ENCODE measurements at regions not wholly inside any gene's neighbourhood (a gene's known extent, or its start where the extent isn't known, plus 50 kb on each side); places are given as distances from the start of the nearest gene placed in this dataset.

DNA sequence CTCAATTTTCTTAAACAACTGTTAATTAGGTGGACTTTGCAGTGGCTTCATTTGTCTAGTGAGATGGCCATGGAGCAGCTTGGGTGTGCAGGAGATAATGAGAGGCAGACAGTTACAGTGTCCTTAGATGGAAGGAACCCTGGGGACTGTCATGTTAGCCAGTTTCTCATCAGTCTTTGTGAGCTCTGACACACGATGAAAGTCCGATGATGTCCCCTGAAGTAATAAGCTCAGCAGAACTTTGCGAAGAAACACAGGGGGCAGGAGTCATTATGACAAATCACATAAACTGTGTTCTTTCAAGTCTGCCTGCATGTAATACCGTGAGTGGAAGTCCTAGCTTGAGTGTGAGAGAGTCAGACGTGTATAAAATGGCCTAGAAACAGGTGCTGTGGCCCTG, 201.8 kb downstream of the DRD1 start:
- no peaks in the 10 kb centered on the region for H3K9me2 ChIP-seq
- no peak for TF ChIP-seq EP300 (IDR thresholded peaks at IDR 0.05; ENCODE audit: borderline replicate concordance in 1 of 2, low read depth in 1 of 2, low read length in 1 of 2)
- no peak for TF ChIP-seq RAD21 (IDR thresholded peaks at IDR 0.05; ENCODE audit: low read length)
- no peak for TF ChIP-seq MEF2A (IDR thresholded peaks at IDR 0.05; ENCODE audit: borderline replicate concordance, low read depth)
- TF ChIP-seq, protein P1, sequence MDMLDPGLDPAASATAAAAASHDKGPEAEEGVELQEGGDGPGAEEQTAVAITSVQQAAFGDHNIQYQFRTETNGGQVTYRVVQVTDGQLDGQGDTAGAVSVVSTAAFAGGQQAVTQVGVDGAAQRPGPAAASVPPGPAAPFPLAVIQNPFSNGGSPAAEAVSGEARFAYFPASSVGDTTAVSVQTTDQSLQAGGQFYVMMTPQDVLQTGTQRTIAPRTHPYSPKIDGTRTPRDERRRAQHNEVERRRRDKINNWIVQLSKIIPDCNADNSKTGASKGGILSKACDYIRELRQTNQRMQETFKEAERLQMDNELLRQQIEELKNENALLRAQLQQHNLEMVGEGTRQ (IDR thresholded peaks at IDR 0.05; ENCODE audit: borderline replicate concordance, low read depth, low read length) = no peak
- TF ChIP-seq FOXM1 (IDR thresholded peaks at IDR 0.05; ENCODE audit: low read depth) = no peak
- TF ChIP-seq MXI1 (IDR thresholded peaks at IDR 0.05; ENCODE audit: low read depth, low read length) = no peak
- no peak for TF ChIP-seq PBX3 (IDR thresholded peaks at IDR 0.05)
- TF ChIP-seq JUND (IDR thresholded peaks at IDR 0.05) = no peak
- POLR2A ChIA-PET = no interaction called here
- H3K9ac ChIP-seq = no peak overlapping the region
- H3K4me1 ChIP-seq (ENCODE audit: control insufficient read depth in 1 of 2, insufficient read depth in 2 of 2, low read depth in 1 of 2, low read length in 1 of 2) = 0 out of 4 replicates have a peak, but pooled peaks cover 0 to 4% of the 10 kb centered on the region in 2 experiments
- DNase-seq = no peak
- no peaks in the 10 kb centered on the region for H3K9me3 ChIP-seq
- H3F3A ChIP-seq (replicated peaks; ENCODE audit: insufficient read depth) = peaks cover 21% of the 10 kb centered on the region
- H4K20me1 ChIP-seq (ENCODE audit: insufficient read depth) = no peaks in the 10 kb centered on the region
- H3K79me2 ChIP-seq (ENCODE audit: insufficient read depth) = no peaks in the 10 kb centered on the region
- no peak overlapping the region for H2AFZ ChIP-seq (ENCODE audit: low read depth)
- H3K36me3 ChIP-seq (replicated peaks in 1 of 2; ENCODE audit: control insufficient read depth in 1 of 2, insufficient read depth in 2 of 2, low read length in 1 of 2) = no peaks in the 10 kb centered on the region
- WGBS (ENCODE audit: low lambda C conversion rate) = 61% methylated on average over 5 of the region's 5 CpGs
- no peak overlapping the region for H3K27ac ChIP-seq (ENCODE audit: low read depth in 2 of 2, low read length in 1 of 2)
- H3K4me2 ChIP-seq = no peak overlapping the region
- H3K27me3 ChIP-seq (ENCODE audit: insufficient read depth) = peaks cover 6% of the 10 kb centered on the region; the same call in 1 of the 2 replicates
- no peak overlapping the region for H3K4me3 ChIP-seq (ENCODE audit: low read depth in 2 of 2, low read length in 1 of 2)
- CTCF ChIA-PET = interaction anchor here (1.2 kb wide), 1 partner anchor 291 kb away, joined by 3 read pairs; no protein-coding TSS in a partner anchor

- no peaks in the 10 kb centered on the region for H4K20me1 ChIP-seq (ENCODE audit: insufficient read depth)
- no peak overlapping the region for H3K27ac ChIP-seq (ENCODE audit: low read depth in 2 of 2, low read length in 1 of 2)
- no peak overlapping the region for H2AFZ ChIP-seq (ENCODE audit: low read depth)
- TF ChIP-seq MEF2A (IDR thresholded peaks at IDR 0.05; ENCODE audit: borderline replicate concordance, low read depth) = no peak
- TF ChIP-seq, protein P2, sequence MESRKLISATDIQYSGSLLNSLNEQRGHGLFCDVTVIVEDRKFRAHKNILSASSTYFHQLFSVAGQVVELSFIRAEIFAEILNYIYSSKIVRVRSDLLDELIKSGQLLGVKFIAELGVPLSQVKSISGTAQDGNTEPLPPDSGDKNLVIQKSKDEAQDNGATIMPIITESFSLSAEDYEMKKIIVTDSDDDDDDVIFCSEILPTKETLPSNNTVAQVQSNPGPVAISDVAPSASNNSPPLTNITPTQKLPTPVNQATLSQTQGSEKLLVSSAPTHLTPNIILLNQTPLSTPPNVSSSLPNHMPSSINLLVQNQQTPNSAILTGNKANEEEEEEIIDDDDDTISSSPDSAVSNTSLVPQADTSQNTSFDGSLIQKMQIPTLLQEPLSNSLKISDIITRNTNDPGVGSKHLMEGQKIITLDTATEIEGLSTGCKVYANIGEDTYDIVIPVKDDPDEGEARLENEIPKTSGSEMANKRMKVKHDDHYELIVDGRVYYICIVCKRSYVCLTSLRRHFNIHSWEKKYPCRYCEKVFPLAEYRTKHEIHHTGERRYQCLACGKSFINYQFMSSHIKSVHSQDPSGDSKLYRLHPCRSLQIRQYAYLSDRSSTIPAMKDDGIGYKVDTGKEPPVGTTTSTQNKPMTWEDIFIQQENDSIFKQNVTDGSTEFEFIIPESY (IDR thresholded peaks at IDR 0.05; ENCODE audit: borderline replicate concordance, low read depth) = no peak
- no peak for TF ChIP-seq FOXM1 (IDR thresholded peaks at IDR 0.05; ENCODE audit: low read depth)
- TF ChIP-seq RFX5 (IDR thresholded peaks at IDR 0.05; ENCODE audit: low read length) = no peak
- no peak for TF ChIP-seq REST (IDR thresholded peaks at IDR 0.05; ENCODE audit: low read depth, low read length)
- no peaks in the 10 kb centered on the region for H3F3A ChIP-seq (replicated peaks; ENCODE audit: insufficient read depth)
- H3K79me2 ChIP-seq (ENCODE audit: insufficient read depth) = no peaks in the 10 kb centered on the region
- 38% methylated on average over 5 of the region's 5 CpGs for WGBS (ENCODE audit: low lambda C conversion rate)
- no peaks in the 10 kb centered on the region for H3K4me1 ChIP-seq (ENCODE audit: control insufficient read depth in 1 of 2, insufficient read depth in 2 of 2, low read depth in 1 of 2, low read length in 1 of 2)
- H3K9ac ChIP-seq = no peak overlapping the region
- no peak overlapping the region for H3K4me2 ChIP-seq
- DNase-seq = no peak
- no peaks in the 10 kb centered on the region for H3K9me2 ChIP-seq
- ChIA-PET POLR2A (interaction anchor here (0.7 kb wide), 1 partner anchor 53 kb away, joined by 3 read pairs; no protein-coding TSS in a partner anchor), CTCF (no interaction called here)
- no peaks in the 10 kb centered on the region for H3K36me3 ChIP-seq (replicated peaks in 1 of 2; ENCODE audit: control insufficient read depth in 1 of 2, insufficient read depth in 2 of 2, low read length in 1 of 2)
- peaks cover 6% of the 10 kb centered on the region; the same call in 1 of the 2 replicates for H3K27me3 ChIP-seq (ENCODE audit: insufficient read depth)
- no peaks in the 10 kb centered on the region for H3K9me3 ChIP-seq
- H3K4me3 ChIP-seq (ENCODE audit: low read depth in 2 of 2, low read length in 1 of 2) = no peak overlapping the region
These were observed 205.7 kb downstream of the DRD1 start for GRCh38 chr5:175238326-175238725.

Measured in SK-N-SH (cell line).